ENCODE measurements at regions not wholly inside any gene's neighbourhood (a gene's known extent, or its start where the extent isn't known, plus 50 kb on each side); places are given as distances from the start of the nearest gene placed in this dataset.

- DNase-seq (ENCODE audit: low spot score): no peak
Observed at GRCh38 chr14:65250162-65250495, 147.8 kb upstream of the MAX start.

DNA sequence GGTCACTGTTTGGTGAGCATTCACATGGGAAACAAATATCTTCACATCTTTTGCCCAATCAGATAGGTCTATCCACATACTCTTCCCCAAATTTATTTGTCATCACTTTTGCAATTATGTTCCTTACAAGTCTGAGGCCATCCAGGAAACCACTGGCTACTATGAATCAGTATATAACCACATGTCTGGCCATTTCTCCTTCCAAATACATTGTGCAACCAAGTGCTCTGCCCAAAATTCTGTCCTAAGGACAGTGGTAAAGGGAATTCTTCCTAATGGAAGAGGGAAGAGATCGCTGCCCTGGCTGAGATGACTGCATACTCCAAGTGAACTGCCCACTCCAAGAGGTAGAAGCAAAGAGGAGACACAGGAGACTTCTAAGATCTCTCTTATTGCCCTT is 148.9 kb upstream of the MAX start:
- DNase-seq (ENCODE audit: low spot score): peak; percentile 51

DNA sequence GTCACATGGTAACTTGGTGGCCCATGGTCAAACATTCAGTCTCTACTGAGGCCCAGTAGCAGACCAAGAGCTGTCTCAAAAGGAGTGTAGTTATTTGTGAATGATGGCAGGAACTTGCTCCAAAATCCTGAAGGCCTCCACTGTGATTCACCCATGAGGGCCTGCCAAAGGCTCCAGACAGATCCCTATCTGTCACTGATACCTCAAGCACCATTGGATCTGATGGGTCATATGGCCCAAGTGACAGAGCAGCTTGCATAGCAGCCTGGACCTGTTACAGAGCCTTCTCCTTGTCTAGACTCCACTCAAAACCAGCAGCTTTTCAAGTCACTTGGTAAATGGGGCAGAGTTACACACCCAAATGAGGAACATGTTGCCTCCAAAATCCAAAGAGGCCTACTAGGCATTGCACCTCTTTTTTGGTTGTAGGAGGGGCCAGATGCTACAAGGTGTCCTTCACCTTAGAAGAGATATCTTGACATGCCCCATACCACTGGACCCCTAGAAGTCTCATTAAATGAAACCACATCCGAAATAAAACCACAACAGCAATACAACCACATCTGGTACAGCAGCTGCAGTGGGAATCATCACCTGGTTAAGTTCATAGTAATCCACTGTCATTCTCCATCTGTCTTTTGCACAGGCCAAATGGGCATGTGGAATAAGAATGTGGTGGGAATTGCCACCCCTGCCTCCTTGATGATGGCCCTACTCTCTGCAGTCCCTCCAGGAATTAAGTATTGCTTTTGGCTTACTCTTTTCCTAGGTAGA is 150.4 kb upstream of the MAX start:
- DNase-seq (ENCODE audit: low spot score): no peak

DNA sequence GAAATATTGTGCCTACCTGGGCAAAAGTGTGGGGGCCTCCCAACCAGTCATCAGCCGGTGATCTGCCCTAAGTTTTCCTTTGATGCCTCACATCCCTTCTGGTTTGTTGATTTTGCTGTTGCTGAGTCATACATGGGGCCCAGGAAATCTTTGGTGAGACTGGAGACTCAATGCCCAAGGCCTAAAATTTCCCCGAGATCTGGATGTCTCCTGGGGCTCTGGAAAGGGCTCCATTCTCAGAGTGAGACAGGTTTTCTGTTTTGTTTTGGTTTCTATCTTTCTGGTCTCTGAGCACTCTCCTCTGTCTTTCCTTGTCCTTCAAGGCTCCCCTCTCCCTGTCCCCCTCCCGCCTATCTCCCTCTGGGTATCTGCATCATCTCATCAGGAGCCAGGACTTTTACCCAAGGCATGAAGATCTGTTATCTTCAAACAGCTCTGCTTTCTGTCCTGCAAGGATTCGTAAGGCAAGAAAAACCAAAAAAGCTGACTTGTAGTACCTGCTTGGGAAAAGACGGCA is 152.8 kb upstream of the MAX start:
- DNase-seq (ENCODE audit: low spot score): peak; percentile 48

DNA sequence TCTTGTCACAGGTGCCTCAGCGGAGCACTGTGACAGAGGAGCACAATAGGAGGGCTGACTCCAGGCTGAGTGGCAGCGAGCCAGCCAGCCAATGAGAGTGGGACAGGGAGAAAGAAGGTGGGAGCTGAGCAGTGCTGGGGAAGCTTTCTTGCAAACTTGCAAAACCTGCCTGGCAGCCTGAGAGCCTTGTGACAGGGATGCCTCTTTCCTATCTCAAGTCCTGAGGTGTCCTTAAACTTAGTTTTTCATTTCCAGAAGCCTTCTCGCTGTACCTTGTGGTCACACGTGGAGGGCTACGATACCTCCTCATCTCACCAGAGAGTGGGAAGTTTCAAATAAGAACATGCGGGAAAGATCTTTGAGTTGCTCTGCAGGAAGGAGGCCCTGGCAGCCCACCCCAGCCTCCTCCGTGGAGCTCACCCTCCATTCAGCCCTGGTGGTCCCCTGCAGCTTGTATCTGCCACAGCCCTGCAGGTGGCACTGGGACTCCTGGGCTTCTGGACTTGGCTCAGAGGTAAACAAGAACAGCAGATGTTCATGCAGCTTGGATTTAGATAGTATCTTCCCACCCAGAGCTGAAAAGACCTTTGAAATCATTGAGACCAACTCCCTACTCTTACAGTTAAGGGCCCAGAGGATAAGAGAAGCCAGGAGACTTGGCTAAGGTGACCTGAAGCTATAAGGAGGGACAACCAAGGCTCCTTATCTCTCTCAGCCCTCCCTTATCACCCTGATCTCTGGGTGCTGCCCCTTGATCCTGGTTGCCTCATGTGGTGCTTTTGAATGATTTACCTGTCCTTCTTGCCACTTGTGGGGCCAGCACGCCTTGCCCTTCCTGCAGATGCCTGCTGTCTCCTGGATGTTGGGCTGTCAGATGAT is 153.5 kb upstream of the MAX start:
- DNase-seq (ENCODE audit: low spot score): no peak

DNA sequence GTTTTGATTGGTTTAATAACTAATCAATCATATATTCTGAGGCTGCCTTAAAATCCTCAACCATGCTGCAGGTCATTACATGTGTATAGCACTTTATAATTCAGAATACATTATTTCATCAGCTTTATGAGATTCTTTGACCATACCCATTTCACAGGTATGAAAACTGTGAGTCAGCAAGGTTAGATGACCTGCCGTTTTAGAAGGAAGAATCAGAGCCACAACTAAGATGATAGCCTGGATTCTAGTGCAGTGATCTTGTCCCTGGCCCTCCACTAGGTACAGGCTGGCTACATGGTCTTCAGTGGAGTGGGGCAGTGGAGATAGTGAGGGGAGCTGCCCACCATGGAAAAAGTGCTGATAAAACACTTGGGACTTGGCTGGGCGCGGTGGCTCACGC is 154.4 kb upstream of the MAX start:
- no peak for DNase-seq (ENCODE audit: low spot score)

- no peak for DNase-seq (ENCODE audit: low spot score)
Observed at GRCh38 chr14:65257425-65257824, 155.1 kb upstream of the FUT8 start.

DNA sequence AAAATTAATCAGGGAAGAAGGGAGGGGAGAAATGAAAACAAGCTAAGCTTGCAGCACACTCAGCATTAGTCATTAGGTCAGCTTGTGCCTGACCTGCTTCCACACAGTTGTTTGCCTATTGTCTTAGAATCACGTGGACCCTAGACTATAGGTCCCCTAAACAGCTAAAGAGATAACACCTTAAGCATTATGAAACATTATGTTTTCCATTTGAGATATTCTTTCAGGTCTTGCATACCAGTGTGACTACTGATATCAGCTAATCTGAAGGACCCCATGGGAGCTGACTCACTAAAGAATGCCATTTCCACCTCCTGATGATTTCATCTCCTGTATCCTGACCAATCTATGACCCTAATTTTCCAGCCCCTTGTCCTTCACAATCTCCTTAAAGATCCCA is 154.1 kb upstream of the FUT8 start:
- DNase-seq (ENCODE audit: low spot score): no peak

DNA sequence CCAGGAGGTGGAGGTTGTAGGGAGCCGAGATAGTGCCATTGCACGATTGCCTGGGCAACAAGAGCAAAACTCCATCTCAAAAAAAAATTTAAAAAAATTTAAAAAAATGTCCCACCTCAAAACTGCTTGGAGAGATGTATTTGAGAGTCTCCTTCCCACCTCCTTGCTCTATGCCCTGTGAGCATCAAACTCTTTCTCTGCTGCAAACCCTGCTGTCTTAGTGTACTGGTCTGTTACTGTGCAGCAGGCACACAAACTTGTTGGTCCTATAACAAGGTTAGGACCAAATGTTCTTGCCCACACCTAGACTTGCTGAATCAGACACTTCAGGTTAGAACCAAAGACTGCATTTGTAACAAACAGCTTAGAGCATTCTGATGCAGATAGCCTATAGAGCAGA is 153.5 kb upstream of the FUT8 start:
- DNase-seq (ENCODE audit: low spot score): no peak

- DNase-seq (ENCODE audit: low spot score): peak; percentile 54
Observed at GRCh38 chr14:65260786-65261185, 151.7 kb upstream of the FUT8 start.

- DNase-seq (ENCODE audit: low spot score): no peak
Observed at GRCh38 chr14:65261425-65261920, 151.1 kb upstream of the FUT8 start.

DNA sequence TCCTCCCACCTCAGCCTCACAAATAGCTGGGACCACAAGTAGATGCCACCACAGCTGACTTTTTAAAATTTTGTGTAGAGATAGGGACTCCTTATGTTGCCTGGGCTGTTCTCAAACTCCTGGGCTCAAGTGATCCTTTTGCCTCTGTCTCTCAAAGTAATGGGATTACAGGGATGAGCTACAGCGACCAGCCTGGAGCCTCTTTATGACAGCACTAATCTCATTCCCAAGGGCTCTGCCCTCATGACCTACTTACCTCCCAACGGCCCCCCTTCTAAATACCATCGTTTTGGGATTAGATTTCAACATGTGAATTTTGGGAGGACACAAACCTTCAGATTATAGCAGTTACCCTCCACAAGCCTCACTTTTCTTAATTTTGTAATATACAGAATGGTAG is 150.6 kb upstream of the FUT8 start:
- no peak for DNase-seq (ENCODE audit: low spot score)

DNA sequence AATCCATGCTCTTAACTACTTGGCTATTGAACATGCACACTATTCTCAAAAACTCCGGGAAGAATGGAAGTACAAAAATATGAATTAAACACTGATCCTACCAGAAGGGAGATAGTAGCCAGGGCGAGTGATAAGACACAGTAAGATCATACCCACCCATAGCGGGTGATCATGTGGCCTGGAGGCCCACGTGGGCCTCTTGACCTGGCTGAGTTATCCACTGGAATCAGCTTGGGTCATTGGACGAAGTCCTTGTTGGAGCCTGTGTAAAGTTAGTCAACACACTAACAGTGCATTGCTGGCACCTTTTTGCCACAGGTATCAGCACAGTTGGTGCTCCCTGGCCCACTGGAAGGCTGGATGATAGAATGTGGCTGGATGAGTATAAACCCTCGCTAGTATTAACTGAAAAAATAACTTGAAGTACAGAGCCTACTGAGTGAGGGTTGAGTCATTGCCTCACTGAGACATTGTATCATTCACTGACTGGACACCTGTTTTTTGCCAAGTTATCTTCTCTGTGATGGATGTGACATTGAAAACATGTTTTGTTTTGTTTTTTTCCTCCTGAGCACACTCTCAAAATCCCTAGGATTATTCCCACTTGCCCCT is 149.2 kb upstream of the FUT8 start:
- no peak for DNase-seq (ENCODE audit: low spot score)

DNA sequence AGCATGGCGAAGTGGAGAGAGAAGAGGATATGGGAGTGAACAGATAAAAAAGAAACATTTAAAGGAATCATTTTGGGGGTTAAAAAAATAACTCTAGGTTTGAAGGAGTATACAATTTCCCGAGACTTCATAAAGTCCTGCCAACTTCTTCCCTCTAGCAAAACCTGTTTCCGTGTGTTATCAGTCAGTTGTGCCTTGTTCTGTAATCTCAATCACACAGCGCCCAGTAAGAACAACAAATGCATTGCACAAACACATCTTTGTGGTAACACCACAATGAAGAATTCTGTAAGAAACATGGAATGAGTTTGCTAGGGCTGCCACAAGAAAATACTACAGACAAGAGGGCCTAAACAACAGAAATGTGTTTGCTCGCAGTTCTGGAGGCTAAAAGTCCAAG is 144.7 kb upstream of the FUT8 start:
- DNase-seq (ENCODE audit: low spot score): no peak

- DNase-seq (ENCODE audit: low spot score): no peak
Observed at GRCh38 chr14:65268594-65268993, 143.9 kb upstream of the FUT8 start.

DNA sequence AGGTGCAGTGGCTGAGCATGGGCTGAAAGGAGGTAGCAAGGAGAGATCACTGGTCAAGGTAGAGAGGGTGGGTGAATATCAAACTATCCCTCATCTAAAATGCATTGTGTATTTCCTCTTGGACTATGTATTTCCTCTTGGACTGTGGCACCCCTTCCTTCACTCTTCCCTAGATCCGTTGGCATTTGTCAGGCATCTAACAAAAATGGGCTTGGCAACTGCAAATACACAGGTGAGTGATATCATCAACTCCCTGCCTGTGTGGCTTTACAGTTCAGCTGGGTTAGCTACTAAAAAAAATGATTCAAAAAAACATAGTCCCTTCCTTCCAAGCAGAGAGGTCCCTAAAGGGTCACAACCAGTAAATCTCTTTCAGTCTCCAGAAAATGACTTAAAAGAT is 142.8 kb upstream of the FUT8 start:
- no peak for DNase-seq (ENCODE audit: low spot score)

GRCh38 chr14:65277027-65277426 is 135.5 kb upstream of the FUT8 start:
- DNase-seq (ENCODE audit: low spot score): no peak

- no peak for DNase-seq (ENCODE audit: low spot score)
Observed at GRCh38 chr14:65277580-65278270, 134.8 kb upstream of the FUT8 start.

- no peak for DNase-seq (ENCODE audit: low spot score)
Observed at GRCh38 chr14:65278589-65278988, 133.9 kb upstream of the FUT8 start.

DNA sequence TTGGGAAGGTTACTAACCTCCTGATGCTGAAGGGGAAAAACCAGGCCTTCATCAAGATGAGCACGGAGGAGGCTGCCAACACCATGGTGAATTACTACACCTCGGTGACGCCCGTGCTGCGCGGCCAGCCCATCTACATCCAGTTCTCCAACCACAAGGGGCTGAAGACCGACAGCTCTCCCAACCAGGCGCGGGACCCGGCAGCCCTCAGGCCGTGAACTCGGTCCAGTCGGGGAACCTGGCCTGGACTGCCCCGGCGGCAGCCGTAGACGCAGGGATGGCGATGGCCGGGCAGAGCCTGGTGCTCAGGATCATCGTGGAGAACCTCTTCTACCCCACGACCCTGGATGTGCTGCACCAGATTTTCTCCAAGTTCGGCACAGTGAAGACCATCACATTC is 133.0 kb upstream of the FUT8 start:
- no peak for DNase-seq (ENCODE audit: low spot score)

DNA sequence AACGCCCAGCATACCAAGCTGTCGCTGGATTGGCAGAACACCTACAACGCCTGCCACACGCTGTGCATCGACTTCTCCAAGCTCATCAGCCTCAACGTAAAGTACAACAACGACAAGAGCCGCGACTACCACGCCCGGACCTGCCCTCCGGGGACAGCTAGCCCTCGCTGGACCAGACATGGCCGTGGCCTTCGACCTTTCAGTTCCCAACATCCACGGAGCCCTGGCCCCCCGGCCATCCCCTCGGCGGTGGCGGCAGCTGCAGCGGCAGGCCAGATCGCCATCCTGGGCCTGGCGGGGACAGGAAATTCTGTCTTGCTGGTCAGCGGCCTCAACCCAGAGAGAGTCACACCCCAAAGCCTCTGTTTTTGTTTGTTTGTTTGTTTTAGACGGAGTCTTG is 132.6 kb upstream of the FUT8 start:
- no peak for DNase-seq (ENCODE audit: low spot score)

- no peak for DNase-seq (ENCODE audit: low spot score)
Observed at GRCh38 chr14:65280653-65281052, 131.9 kb upstream of the FUT8 start.
